B cell (primary cell): ENCODE measurements at regions not wholly inside any gene's neighbourhood (a gene's known extent, or its start where the extent isn't known, plus 50 kb on each side); places are given as distances from the start of the nearest gene placed in this dataset.

Source experiments
- CTCF ChIP-seq: fragments of 200-600 bp; IDR thresholded peaks from one replicate; pipeline ENCODE4 v1.8.0; 2022; ENCODE audit warnings: antibody characterized with exemption, mild to moderate bottlenecking
- EZH2 ChIP-seq: IDR thresholded peaks from 2 replicates; pipeline ENCODE4 v1.6.1; 2012; ENCODE audit warnings: borderline replicate concordance, low read depth, mild to moderate bottlenecking, moderate library complexity, low read length; ENCODE audit not compliant: insufficient read depth, poor library complexity, severe bottlenecking

GRCh38 chr14:37870632-37871346 is 275.4 kb downstream of the TTC6 start:
- TF ChIP-seq CTCF: no peak
- TF ChIP-seq EZH2: no peak
